ENCODE measurements at regions not wholly inside any gene's neighbourhood (a gene's known extent, or its start where the extent isn't known, plus 50 kb on each side); places are given as distances from the start of the nearest gene placed in this dataset.

GRCh38 chr14:30078811-30079402, 151.3 kb upstream of the PRKD1 start:
- H3K4me1 Mint-ChIP-seq: peaks cover 5 to 8% of the 10 kb centered on the region in 2 experiments
- Histone ChIP-seq H2BK12ac (ENCODE audit: insufficient read length, low read depth, low read length) (no peak overlapping the region), H4K20me1 (ENCODE audit: control insufficient read depth, insufficient read depth, insufficient read length) (no peaks in the 10 kb centered on the region), H3T11ph (ENCODE audit: low read length) (no peak overlapping the region), H4K5ac (ENCODE audit: insufficient read length, low read depth, low read length) (no peak overlapping the region), H3K23me2 (ENCODE audit: insufficient read length, low read depth, low read length, poor library complexity, severe bottlenecking) (no peaks in the 10 kb centered on the region), H2BK20ac (ENCODE audit: low read depth, low read length, poor library complexity, severe bottlenecking) (no peak overlapping the region), H3K9ac (ENCODE audit: extremely low read depth, insufficient read length, low read length) (no peak overlapping the region), H4K91ac (ENCODE audit: insufficient read length, low read depth, low read length) (no peak overlapping the region), H4K8ac (replicated peaks; ENCODE audit: insufficient read length, low read depth, low read length) (no peak overlapping the region), H3K79me2 (ENCODE audit: insufficient read depth, low read length) (no peaks in the 10 kb centered on the region), H3K4me1 (ENCODE audit: insufficient read depth, low read length) (peaks cover 3% of the 10 kb centered on the region; the same call in 1 of the 2 replicates), H3K14ac (ENCODE audit: insufficient read depth, low read length) (no peak overlapping the region), H2BK5ac (ENCODE audit: insufficient read length, low read length) (no peak overlapping the region), H3K23ac (ENCODE audit: insufficient read length, low read depth, low read length) (no peak overlapping the region), H3K56ac (ENCODE audit: insufficient read length, low read depth, low read length) (no peak overlapping the region), H3K4me2 (ENCODE audit: insufficient read depth, insufficient read length, low read length) (no peak overlapping the region), H3K79me1 (ENCODE audit: insufficient read depth, low read depth, low read length, poor library complexity, severe bottlenecking) (no peaks in the 10 kb centered on the region), H3K4ac (ENCODE audit: low read depth, low read length) (no peak overlapping the region), H2AFZ (ENCODE audit: low read length) (no peak overlapping the region), H3K9me3 (ENCODE audit: control insufficient read depth, low read depth, low read length) (no peaks in the 10 kb centered on the region), H2BK120ac (ENCODE audit: low read depth, low read length, poor library complexity, severe bottlenecking) (no peak overlapping the region), H3K27ac (ENCODE audit: insufficient read length, low read depth, low read length) (no peak overlapping the region), H3K18ac (ENCODE audit: insufficient read length, low read depth, low read length) (no peak overlapping the region), H2BK15ac (ENCODE audit: low read depth, low read length) (no peak overlapping the region), H3K27me3 (ENCODE audit: insufficient read depth, low read length) (no peaks in the 10 kb centered on the region), H2AK5ac (ENCODE audit: insufficient read length, low read length) (no peak overlapping the region)
- no peak for DNase-seq
- H3K4me3 Mint-ChIP-seq: no peak overlapping the region
- WGBS (ENCODE audit: extremely low coverage, insufficient read length, low lambda C conversion rate): no CpG with 5 or more reads among the region's 8 CpGs
- H3K36me3 Mint-ChIP-seq (ENCODE audit: insufficient read depth in 1 of 3, low read depth in 3 of 3): peaks cover 2 to 7% (median 5%) of the 10 kb centered on the region in 3 experiments; a peak in 5 of 7 replicates
- no peak for TF ChIP-seq CTCF (conservative IDR thresholded peaks at IDR 0.05)
- H3K9me3 Mint-ChIP-seq: peaks cover 6 to 9% of the 10 kb centered on the region in 2 experiments; a peak in 4 of 5 replicates
- H3K27ac Mint-ChIP-seq: no peak overlapping the region
- no peaks in the 10 kb centered on the region for H3K27me3 Mint-ChIP-seq (ENCODE audit: low read depth)

All from H9 (cell line).